ENCODE measurements at regions not wholly inside any gene's neighbourhood (a gene's known extent, or its start where the extent isn't known, plus 50 kb on each side); places are given as distances from the start of the nearest gene placed in this dataset.

DNA sequence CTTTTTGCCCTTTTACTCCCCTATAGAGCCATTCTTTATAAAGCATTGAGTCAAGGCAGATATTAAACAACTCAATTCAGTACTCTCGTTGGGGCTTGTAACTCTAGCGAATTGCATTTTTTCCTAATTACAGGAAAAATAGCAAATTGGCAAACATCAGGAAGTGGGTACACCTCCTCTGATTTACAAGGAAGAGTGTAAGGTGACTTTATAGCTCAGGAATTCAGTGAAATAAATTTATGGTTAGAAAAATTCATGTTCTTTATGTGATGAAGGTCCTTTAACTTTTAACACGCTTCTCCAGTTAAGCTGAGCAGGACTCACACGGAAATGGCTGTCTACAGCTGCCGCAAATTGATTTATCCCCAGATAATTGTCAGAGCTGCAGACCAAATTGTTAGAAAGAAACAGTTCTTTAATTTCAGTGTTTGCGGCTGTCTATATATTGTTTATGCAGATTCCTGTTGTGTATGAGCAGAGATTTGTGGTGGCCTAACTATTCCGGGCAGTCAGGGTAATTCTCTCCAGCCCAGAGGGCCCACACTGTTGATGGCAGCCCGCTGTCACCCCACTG, 151.1 kb upstream of the MKI67 start:
- no peak for DNase-seq (ENCODE audit: low read depth)
- H3K4me3 ChIP-seq (replicated peaks; ENCODE audit: low read depth, low read length), result no peak overlapping the region
- TF ChIP-seq, protein P1, sequence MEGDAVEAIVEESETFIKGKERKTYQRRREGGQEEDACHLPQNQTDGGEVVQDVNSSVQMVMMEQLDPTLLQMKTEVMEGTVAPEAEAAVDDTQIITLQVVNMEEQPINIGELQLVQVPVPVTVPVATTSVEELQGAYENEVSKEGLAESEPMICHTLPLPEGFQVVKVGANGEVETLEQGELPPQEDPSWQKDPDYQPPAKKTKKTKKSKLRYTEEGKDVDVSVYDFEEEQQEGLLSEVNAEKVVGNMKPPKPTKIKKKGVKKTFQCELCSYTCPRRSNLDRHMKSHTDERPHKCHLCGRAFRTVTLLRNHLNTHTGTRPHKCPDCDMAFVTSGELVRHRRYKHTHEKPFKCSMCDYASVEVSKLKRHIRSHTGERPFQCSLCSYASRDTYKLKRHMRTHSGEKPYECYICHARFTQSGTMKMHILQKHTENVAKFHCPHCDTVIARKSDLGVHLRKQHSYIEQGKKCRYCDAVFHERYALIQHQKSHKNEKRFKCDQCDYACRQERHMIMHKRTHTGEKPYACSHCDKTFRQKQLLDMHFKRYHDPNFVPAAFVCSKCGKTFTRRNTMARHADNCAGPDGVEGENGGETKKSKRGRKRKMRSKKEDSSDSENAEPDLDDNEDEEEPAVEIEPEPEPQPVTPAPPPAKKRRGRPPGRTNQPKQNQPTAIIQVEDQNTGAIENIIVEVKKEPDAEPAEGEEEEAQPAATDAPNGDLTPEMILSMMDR (IDR thresholded peaks at IDR 0.05; ENCODE audit: low read length, missing control alignments), result no peak

DNA sequence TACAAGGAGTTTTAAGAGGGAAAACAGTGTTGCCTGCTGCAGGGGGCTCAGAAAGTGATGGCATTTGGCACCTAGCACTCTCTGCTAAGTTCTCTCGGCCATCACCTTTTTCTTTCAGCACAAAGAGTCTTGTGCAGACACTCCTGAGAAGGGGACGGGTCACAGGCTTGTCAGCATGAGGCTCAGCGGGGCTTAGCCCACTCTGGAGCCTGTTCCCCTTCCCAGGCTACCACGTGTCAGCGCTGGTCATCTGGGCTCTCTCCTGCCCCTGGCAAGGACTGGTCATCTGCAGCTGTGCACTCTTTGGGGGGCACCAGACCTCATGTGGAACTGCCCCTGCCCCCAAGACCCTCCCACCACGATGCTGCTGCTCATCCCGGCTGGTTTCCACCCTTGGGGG, 152.1 kb upstream of the MKI67 start:
- no peak for DNase-seq (ENCODE audit: low read depth)
- H3K4me3 ChIP-seq (replicated peaks; ENCODE audit: low read depth, low read length), result no peak overlapping the region
- TF ChIP-seq, protein P1 (IDR thresholded peaks at IDR 0.05; ENCODE audit: low read length, missing control alignments), result no peak

DNA sequence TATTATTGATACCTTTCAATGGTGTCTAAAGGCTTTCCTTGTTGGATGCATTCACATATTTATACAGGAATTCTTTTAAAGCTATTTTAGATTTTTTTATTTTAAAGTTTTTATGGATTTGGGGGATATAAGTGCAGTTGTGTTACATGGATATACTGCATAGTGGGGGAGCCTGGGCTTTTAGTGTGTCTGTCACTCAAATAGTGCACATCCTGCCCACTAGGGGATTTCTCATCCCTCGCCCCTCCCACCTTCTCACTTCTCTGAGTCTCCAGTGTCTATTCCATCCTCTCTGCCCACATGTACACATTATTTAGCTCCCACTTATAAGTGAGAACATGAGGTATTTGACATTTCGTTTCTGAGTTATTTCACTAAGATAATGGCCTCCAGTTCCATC, 154.0 kb upstream of the MKI67 start:
- no peak overlapping the region for H3K4me3 ChIP-seq (replicated peaks; ENCODE audit: low read depth, low read length)
- no peak for DNase-seq (ENCODE audit: low read depth)
- TF ChIP-seq, protein P1 (IDR thresholded peaks at IDR 0.05; ENCODE audit: low read length, missing control alignments), result no peak

DNA sequence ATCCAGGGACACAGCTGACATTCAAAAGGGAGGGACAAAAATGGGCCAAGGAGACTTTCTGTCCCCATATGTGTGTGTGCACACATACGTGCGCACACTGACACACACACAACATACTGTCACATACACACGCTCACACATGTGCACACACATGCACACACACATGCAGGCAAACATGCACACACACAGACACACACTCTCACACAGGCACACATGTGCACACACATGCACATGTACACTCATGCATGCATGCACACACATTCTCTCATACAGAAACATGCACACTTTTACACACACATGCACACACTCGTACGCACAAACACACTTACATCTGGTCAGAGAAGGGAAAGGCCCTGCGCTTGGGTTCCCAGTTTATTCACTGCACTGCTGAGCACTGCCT, 155.1 kb upstream of the MKI67 start:
- H3K4me3 ChIP-seq (replicated peaks; ENCODE audit: low read depth, low read length), result no peak overlapping the region
- no peak for DNase-seq (ENCODE audit: low read depth)
- TF ChIP-seq, protein P1 (IDR thresholded peaks at IDR 0.05; ENCODE audit: low read length, missing control alignments), result no peak

DNA sequence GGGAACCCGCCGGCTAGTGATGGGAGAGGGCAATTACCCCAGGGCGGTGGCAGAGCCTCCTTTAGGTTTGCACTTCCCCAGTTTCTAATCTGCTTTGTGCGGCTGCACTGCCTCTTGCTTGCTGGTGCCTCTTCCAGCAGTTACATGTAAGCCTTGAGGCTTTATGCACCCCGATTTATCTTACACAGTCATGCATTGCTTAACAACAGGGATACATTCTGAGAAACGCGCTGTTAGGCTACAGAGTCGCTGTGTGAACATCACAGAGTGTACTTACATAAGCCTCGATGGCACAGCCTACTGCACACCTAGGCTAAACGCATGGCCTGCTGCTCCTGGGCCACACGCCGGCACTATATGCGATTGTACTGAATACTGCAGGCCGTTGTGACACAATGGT, 155.6 kb upstream of the MKI67 start:
- no peak for DNase-seq (ENCODE audit: low read depth)
- TF ChIP-seq, protein P1 (IDR thresholded peaks at IDR 0.05; ENCODE audit: low read length, missing control alignments), result no peak
- H3K4me3 ChIP-seq (replicated peaks; ENCODE audit: low read depth, low read length), result no peak overlapping the region

DNA sequence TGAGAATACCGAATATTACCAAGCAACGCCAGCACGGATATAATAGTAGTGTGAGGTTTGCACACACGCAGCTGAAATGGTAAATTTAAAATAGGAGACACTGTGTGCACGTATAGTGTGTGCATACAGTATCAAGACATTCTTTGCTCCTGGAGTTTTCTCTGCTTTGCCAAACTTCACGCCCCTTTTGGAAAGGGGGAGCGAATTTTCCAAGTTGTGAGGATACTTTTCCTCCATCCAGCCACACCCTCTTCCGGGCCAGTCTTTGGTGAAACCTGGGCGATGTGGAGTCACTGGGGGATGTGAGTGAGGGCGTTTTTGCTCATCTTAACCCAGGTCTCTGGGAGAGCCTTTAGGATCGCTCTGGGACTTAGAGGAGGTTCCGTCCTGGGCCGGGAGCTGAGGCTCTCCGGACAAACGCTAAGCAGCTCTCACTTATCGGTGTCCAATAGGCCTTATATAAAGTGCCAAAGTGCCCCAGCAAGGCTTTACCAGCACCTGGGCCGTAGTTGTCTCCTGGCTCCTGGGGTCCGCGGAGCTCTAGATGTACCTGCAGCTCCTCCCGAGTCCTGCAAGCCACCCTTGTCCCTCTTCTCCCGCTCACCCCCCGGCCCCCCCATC, 160.0 kb upstream of the MKI67 start:
- no peak for DNase-seq (ENCODE audit: low read depth)
- no peak overlapping the region for H3K4me3 ChIP-seq (replicated peaks; ENCODE audit: low read depth, low read length)
- TF ChIP-seq, protein P1 (IDR thresholded peaks at IDR 0.05; ENCODE audit: low read length, missing control alignments), result no peak

All from fibroblast of pulmonary artery (primary cell).